GM20000 (cell line): ENCODE measurements at regions not wholly inside any gene's neighbourhood (a gene's known extent, or its start where the extent isn't known, plus 50 kb on each side); places are given as distances from the start of the nearest gene placed in this dataset.

Experiments
- DNase-seq: peaks from one replicate; pipeline ENCODE4 v3.0.0; 2012; ENCODE audit warnings: low spot score
- TF ChIP-seq, protein P1 (sequence below): IDR thresholded peaks from 2 replicates; pipeline ENCODE4 v1.5.1; 2012; ENCODE audit warnings: mild to moderate bottlenecking, control low read depth; ENCODE audit errors: extremely low read depth, missing control alignments

DNA sequence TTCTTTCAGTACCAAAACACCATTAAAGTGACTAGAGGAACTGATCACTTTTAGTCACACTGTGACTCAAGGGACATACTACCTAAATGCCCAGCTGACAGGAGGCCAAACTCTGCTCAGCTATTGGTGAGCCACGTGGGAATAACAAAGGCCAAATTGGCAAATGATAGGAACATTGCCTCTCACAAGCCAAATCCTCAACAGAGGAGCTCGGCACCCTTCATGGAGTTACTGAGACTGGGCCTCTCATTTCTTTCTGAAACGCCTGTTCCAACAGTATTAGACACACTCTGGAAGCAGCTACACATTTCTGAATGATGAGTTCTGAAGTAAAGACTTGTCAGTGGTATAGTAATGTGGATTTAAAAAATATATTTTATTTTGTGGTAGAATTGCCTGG, 166.0 kb upstream of the COL8A1 start:
- TF ChIP-seq, protein P1, sequence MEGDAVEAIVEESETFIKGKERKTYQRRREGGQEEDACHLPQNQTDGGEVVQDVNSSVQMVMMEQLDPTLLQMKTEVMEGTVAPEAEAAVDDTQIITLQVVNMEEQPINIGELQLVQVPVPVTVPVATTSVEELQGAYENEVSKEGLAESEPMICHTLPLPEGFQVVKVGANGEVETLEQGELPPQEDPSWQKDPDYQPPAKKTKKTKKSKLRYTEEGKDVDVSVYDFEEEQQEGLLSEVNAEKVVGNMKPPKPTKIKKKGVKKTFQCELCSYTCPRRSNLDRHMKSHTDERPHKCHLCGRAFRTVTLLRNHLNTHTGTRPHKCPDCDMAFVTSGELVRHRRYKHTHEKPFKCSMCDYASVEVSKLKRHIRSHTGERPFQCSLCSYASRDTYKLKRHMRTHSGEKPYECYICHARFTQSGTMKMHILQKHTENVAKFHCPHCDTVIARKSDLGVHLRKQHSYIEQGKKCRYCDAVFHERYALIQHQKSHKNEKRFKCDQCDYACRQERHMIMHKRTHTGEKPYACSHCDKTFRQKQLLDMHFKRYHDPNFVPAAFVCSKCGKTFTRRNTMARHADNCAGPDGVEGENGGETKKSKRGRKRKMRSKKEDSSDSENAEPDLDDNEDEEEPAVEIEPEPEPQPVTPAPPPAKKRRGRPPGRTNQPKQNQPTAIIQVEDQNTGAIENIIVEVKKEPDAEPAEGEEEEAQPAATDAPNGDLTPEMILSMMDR = no peak
- no peak for DNase-seq

DNA sequence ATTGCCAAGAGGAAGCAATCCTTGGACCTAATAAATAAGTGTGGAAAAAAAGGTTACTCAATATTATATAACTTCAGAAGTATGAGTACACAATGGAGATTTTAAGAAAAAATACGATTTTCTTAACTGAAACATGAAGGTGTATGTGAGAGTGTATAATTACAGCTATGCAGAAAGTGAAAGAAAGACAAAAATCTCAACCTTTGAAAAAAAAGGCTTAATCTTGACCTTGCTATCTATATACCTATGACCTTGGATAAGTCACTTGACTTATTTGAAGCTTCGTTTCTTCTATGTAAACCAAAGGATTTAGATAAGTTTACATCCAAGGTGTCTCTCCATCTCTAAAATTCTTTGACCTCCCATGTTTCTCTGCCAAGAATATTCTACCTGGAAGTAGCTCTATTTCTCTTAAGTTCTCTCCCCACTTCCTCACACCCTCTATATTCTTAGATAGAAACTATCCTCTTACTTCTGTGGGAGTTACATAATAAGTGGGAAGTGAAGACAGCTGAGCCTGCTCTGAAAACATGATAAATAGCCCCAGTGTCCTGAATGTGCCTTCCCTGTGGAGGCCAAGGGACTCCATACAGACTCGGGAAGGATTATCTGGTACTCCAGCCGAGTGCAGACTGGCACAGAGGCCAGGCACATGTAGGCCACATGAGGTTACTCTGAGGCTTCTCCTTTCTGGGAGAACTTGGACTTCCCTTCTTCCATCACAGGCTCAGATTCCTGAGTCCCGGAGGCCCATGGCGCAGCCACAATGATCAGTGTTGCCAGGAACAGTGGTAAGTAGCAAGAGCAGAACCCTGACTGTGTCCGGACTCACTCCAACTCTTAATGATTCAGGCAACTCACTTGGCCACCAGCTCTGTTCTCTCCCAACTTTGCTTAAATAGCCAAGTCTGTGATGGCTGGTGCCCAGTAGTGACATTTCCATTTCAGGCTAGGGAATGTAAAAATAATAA, 166.8 kb upstream of the COL8A1 start:
- TF ChIP-seq, protein P1 = no peak
- no peak for DNase-seq

DNA sequence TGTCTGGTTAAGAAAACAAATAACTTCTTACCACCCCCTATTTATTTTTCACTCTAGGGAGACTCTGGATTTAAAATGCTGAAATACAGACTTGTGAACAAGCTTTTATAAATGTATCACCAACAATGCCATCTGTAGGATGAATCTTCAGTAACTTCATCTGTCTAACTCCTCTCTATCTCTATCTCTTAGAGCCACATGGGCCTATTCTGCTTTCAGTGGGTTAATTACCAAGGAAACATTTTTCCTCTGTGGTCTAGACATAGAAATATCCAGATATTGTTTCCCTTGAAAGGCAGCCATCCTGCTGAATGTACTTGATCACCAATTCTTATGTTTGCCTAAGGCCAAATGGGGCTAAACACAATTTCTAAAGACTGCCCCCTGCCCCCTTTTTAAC, 167.6 kb upstream of the COL8A1 start:
- no peak for DNase-seq
- TF ChIP-seq, protein P1 = no peak

DNA sequence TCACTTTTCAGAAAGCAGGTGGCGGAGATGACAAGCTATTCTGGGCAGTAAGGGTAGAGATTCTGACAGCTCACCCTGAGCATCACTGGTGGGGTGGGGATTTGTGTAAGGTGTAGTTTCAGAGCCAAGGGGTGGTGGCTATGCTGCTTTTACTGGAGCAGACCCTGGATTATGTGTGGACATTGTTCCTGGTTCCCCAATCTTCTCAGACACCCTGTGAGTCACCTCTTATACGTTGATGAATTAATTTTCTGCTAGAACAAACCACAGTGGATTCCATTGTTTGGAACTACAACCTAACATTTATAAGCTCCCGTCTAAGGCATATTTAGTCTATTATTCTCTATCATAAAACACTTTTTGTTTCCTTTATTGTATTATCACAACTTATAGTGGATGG, 169.5 kb upstream of the COL8A1 start:
- DNase-seq = no peak
- TF ChIP-seq, protein P1 = no peak

DNA sequence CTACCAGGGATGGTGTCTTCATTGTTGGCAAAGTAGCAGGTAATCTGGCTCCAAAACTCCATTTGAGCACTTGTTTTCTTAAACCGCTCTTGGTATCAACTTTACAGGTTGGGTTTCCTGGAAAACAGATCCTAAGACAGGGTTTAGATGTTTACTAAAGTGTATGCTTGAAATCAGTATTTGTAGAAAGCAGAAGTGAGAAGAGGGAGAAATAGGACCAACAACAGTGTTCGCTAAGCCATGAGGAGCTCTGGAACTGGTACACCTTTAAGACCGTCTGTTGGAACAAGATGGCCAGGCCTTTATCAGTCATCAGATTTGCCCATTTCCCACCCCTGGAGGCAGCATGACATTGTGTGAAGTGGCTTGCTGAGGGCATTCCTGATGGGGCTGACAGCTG, 171.0 kb upstream of the COL8A1 start:
- no peak for DNase-seq
- TF ChIP-seq, protein P1 = no peak

DNA sequence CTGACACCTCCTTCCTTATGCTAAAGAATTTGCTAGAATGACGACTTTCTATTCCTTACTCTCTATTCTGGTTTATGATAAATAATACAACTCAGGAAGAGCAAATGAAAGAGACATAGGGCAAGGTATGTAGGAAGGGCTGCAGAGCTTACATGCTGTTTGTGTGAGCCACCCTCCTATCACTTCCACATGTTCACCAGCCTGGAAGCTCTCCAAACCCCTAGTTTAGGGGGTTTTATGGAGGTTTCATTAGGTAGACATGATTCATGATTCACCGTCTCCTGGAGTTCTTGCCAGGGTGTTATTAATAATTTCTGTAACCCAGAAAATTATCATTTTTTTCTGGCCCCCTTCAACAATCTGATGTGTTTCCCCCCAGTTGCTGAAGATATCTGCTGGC, 172.1 kb upstream of the COL8A1 start:
- DNase-seq = no peak
- TF ChIP-seq, protein P1 = no peak

DNA sequence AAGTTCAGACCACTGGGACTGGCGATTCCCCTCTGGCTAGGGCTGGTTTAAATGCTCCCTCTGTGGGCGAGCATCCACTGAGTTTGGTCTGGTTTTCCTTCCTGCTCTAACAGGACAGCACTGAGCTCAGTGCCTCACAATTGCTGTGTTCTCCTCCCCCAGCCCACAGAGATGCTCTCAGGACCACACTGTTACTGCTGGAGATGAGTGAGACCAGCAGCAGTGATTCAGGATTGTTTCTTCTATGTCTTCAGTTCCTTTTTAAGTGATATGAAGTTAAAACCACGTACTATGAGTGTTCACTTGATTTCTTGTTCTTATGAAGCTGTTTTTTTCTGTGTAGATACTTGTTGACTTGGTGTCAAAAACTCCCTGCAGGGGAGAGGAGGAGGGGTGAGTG, 180.4 kb upstream of the COL8A1 start:
- TF ChIP-seq, protein P1 = no peak
- DNase-seq = no peak
